ENCODE measurements at regions not wholly inside any gene's neighbourhood (a gene's known extent, or its start where the extent isn't known, plus 50 kb on each side); places are given as distances from the start of the nearest gene placed in this dataset.

GRCh38 chr20:57891014-57891413 is 181.2 kb upstream of the PMEPA1 start:
- intact Hi-C loops (cut with micrococcal nuclease; ENCODE audit: unreplicated experiment) (no loop called here), in situ Hi-C loops (cut with MboI) (no loop called here)
- Histone ChIP-seq H3K4me3 (no peak overlapping the region), H3K27ac (ENCODE audit: control insufficient read depth, insufficient read depth) (no peak overlapping the region), H3K4me2 (ENCODE audit: control insufficient read depth, insufficient read depth) (no peak overlapping the region), H3K9ac (ENCODE audit: control insufficient read depth, insufficient read depth, low read length) (no peak overlapping the region), H3K4me1 (ENCODE audit: control insufficient read depth, insufficient read depth, low read length) (no peaks in the 10 kb centered on the region), H3K9me3 (replicated peaks; ENCODE audit: control insufficient read depth, insufficient read depth, low read length) (no peaks in the 10 kb centered on the region), H4K20me1 (ENCODE audit: control insufficient read depth, insufficient read depth) (no peaks in the 10 kb centered on the region), H3K36me3 (ENCODE audit: control insufficient read depth in 2 of 2, insufficient read depth in 2 of 2, low read length in 1 of 2) (no peaks in the 10 kb centered on the region), H2AFZ (ENCODE audit: control insufficient read depth, low read depth, low read length) (no peak overlapping the region), H3K79me2 (ENCODE audit: control insufficient read depth, insufficient read depth, low read length) (no peaks in the 10 kb centered on the region), H3K27me3 (replicated peaks in 1 of 2; ENCODE audit: control insufficient read depth in 2 of 2, insufficient read depth in 2 of 2, low read length in 1 of 2) (peaks cover 0 to 4% of the 10 kb centered on the region in 2 experiments; a peak in 3 of 4 replicates)
- ChIA-PET CTCF (no interaction called here), POLR2A (no interaction called here), RAD21 (ENCODE audit: unreplicated experiment) (no interaction called here), SMC1A (ENCODE audit: uncharacterized antibody, unreplicated experiment) (no interaction called here)
- DNase-seq (ENCODE audit: low read depth, low spot score) (no peak), FAIRE-seq (no peak), ATAC-seq (no peak)
- TF ChIP-seq CEBPZ (IDR thresholded peaks at IDR 0.05; ENCODE audit: low read depth, low read length), result no peak
- TF ChIP-seq CHD1 (IDR thresholded peaks at IDR 0.05; ENCODE audit: low read depth, low read length), result no peak
- TF ChIP-seq SPI1 (IDR thresholded peaks at IDR 0.05; ENCODE audit: borderline replicate concordance, insufficient read depth, low read depth, low read length), result no peak
- no peak for TF ChIP-seq TCF12 (IDR thresholded peaks at IDR 0.05; ENCODE audit: low read depth, low read length)
- TF ChIP-seq NBN (IDR thresholded peaks at IDR 0.05), result no peak
- no peak for TF ChIP-seq NR2F1 (conservative IDR thresholded peaks at IDR 0.05)
- no peak for TF ChIP-seq MTA3 (IDR thresholded peaks at IDR 0.05; ENCODE audit: borderline replicate concordance, low read length)
- no peak for TF ChIP-seq TBL1XR1 (IDR thresholded peaks at IDR 0.05; ENCODE audit: low read depth, low read length)
- TF ChIP-seq ZNF207 (IDR thresholded peaks at IDR 0.05; ENCODE audit: borderline replicate concordance), result no peak
- WGBS (ENCODE audit: insufficient coverage, insufficient replicate concordance, low lambda C conversion rate, missing lambda C conversion rate), result 20% methylated on average over 5 of the region's 5 CpGs
- BruUV-seq (replicated peaks), result no TSS peak

Measured in GM12878 (cell line).